ENCODE measurements at regions not wholly inside any gene's neighbourhood (a gene's known extent, or its start where the extent isn't known, plus 50 kb on each side); places are given as distances from the start of the nearest gene placed in this dataset.
A peak's percentile ranks its signal among the peaks of the same experiment; 100 is the strongest.

- no peaks in the 10 kb centered on the region for H3K9me3 ChIP-seq
- ATAC-seq (ENCODE audit: low FRiP score in 2 of 2) (no peak), DNase-seq (no peak)
- H3K4me3 ChIP-seq = no peak overlapping the region
- H3K27me3 ChIP-seq = no peaks in the 10 kb centered on the region
- H3K36me3 ChIP-seq = no peaks in the 10 kb centered on the region
- H3K27ac ChIP-seq = no peak overlapping the region
- H3K4me1 ChIP-seq = peaks cover 0 to 5% (median 0%) of the 10 kb centered on the region in 4 donors
- TF ChIP-seq POLR2AphosphoS5 (IDR thresholded peaks at IDR 0.05) (no peak), EP300 (IDR thresholded peaks at IDR 0.05) (no peak), CTCF (IDR thresholded peaks at IDR 0.05) (no peak)
- WGBS, 2 donors = 64 to 84% methylated on average over 3 to 5 of the region's 5 CpGs
Observed at GRCh38 chr2:217749008-217749407, 253.8 kb downstream of the TNS1 start.

- H3K36me3 ChIP-seq = no peaks in the 10 kb centered on the region
- no peak overlapping the region for H3K27ac ChIP-seq
- no peak overlapping the region for H3K4me3 ChIP-seq
- no peaks in the 10 kb centered on the region for H3K9me3 ChIP-seq
- ATAC-seq (ENCODE audit: low FRiP score in 2 of 2) = no peak
- no peaks in the 10 kb centered on the region for H3K27me3 ChIP-seq
- WGBS, 2 donors = 70 to 76% methylated on average over 3 of the region's 3 CpGs
- H3K4me1 ChIP-seq = peaks cover 0 to 5% (median 0%) of the 10 kb centered on the region in 4 donors
- TF ChIP-seq POLR2AphosphoS5 (IDR thresholded peaks at IDR 0.05) (no peak), EP300 (IDR thresholded peaks at IDR 0.05) (no peak), CTCF (IDR thresholded peaks at IDR 0.05) (no peak), POLR2A (IDR thresholded peaks at IDR 0.05) (no peak)
- no peak for DNase-seq
Observed at GRCh38 chr2:217746808-217747207, 256.0 kb downstream of the TNS1 start.

GRCh38 chr2:217743966-217744761 is 258.6 kb downstream of the TNS1 start:
- DNase-seq = no peak
- WGBS, 2 donors = 86 to 89% methylated on average over 6 of the region's 6 CpGs
- TF ChIP-seq POLR2A (IDR thresholded peaks at IDR 0.05) (no peak), EP300 (IDR thresholded peaks at IDR 0.05) (no peak), CTCF (IDR thresholded peaks at IDR 0.05) (no peak), POLR2AphosphoS5 (IDR thresholded peaks at IDR 0.05) (no peak)

GRCh38 chr2:217743407-217743806 is 259.4 kb downstream of the TNS1 start:
- DNase-seq = no peak
- 90 to 98% methylated on average over 2 of the region's 2 CpGs for WGBS, 2 donors
- no peak for TF ChIP-seq POLR2AphosphoS5 (IDR thresholded peaks at IDR 0.05)
- no peak for TF ChIP-seq EP300 (IDR thresholded peaks at IDR 0.05)
- TF ChIP-seq CTCF (IDR thresholded peaks at IDR 0.05) = no peak
- TF ChIP-seq POLR2A (IDR thresholded peaks at IDR 0.05) = no peak
- Histone ChIP-seq H3K27ac (no peak overlapping the region), H3K4me3 (no peak overlapping the region), H3K27me3 (no peaks in the 10 kb centered on the region), H3K4me1 (no peaks in the 10 kb centered on the region), H3K9me3 (no peaks in the 10 kb centered on the region), H3K36me3 (no peaks in the 10 kb centered on the region)
- ATAC-seq (ENCODE audit: low FRiP score in 2 of 2) = no peak

More at GRCh38 chr2:217743966-217744761, 258.6 kb downstream of the TNS1 start:
- H3K4me3 ChIP-seq = no peak overlapping the region
- H3K27me3 ChIP-seq = no peaks in the 10 kb centered on the region
- no peaks in the 10 kb centered on the region for H3K9me3 ChIP-seq
- no peaks in the 10 kb centered on the region for H3K4me1 ChIP-seq
- no peaks in the 10 kb centered on the region for H3K36me3 ChIP-seq
- ATAC-seq (ENCODE audit: low FRiP score in 2 of 2) = peak in 1 of 2 donors; percentile 13
- no peak overlapping the region for H3K27ac ChIP-seq

- TF ChIP-seq POLR2AphosphoS5 (IDR thresholded peaks at IDR 0.05) (no peak), CTCF (IDR thresholded peaks at IDR 0.05) (no peak), POLR2A (IDR thresholded peaks at IDR 0.05) (no peak), EP300 (IDR thresholded peaks at IDR 0.05) (no peak)
- 80 to 88% methylated on average over 5 of the region's 5 CpGs for WGBS, 2 donors
- ATAC-seq (ENCODE audit: low FRiP score in 2 of 2) (peak in 1 of 2 donors; percentile 25), DNase-seq (no peak)
- peak overlapping the region in 1 of 4 donors; percentile 39 for H3K27ac ChIP-seq
- peaks cover 0 to 2% (median 0%) of the 10 kb centered on the region in 4 donors for H3K36me3 ChIP-seq
- no peak overlapping the region for H3K4me3 ChIP-seq
- no peaks in the 10 kb centered on the region for H3K27me3 ChIP-seq
- no peaks in the 10 kb centered on the region for H3K9me3 ChIP-seq
- no peaks in the 10 kb centered on the region for H3K4me1 ChIP-seq
Observed at GRCh38 chr2:217742841-217743240, 260.0 kb downstream of the TNS1 start.
